Coronary artery (tissue), 2 donors: ENCODE measurements at regions not wholly inside any gene's neighbourhood (a gene's known extent, or its start where the extent isn't known, plus 50 kb on each side); places are given as distances from the start of the nearest gene placed in this dataset.

ENCODE experiments used
- DNase-seq: peaks from one replicate; pipeline ENCODE4 v3.0.0-alpha.2; 2017; ENCODE audit warnings: low spot score
- H3K27ac ChIP-seq, 2 donors: fragments of 200-600 bp; sonication (generic); one replicate each; pipeline ENCODE4 v1.5.1; 2016 to 2019
- H3K4me3 ChIP-seq: fragments of 200-600 bp; sonication (generic); 2 replicates; pipeline ENCODE4 v1.5.1; 2016; ENCODE audit warnings: mild to moderate bottlenecking, moderate library complexity
- TF ChIP-seq, protein P1 (sequence below): fragments of 200-600 bp; sonication (generic); IDR thresholded peaks from one replicate; pipeline ENCODE4 v1.5.1; 2019; ENCODE audit warnings: antibody characterized with exemption

DNA sequence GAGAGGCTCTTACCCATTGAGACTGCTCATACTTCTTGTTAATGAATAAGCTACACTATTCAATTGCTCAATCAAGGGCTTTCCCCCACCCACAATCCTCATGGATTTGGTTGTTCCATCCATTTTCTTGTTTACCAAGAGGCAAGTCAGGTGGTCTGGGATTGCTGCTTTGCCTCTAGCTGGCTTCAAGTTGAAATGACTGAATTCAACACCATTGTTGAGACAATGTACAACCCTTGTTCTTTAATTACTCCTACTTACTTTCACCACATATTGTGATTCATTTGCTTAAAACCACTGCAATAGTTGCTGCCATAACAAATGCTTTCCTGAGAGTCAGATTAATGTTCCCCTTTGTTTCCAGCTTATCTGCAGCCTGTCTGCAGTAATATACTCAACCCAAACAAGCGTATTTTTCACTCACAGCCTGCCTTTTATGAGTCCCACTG, 532.2 kb downstream of the RIT2 start:
- DNase-seq, result no peak
- TF ChIP-seq, protein P1, sequence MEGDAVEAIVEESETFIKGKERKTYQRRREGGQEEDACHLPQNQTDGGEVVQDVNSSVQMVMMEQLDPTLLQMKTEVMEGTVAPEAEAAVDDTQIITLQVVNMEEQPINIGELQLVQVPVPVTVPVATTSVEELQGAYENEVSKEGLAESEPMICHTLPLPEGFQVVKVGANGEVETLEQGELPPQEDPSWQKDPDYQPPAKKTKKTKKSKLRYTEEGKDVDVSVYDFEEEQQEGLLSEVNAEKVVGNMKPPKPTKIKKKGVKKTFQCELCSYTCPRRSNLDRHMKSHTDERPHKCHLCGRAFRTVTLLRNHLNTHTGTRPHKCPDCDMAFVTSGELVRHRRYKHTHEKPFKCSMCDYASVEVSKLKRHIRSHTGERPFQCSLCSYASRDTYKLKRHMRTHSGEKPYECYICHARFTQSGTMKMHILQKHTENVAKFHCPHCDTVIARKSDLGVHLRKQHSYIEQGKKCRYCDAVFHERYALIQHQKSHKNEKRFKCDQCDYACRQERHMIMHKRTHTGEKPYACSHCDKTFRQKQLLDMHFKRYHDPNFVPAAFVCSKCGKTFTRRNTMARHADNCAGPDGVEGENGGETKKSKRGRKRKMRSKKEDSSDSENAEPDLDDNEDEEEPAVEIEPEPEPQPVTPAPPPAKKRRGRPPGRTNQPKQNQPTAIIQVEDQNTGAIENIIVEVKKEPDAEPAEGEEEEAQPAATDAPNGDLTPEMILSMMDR, result no peak
- no peak overlapping the region for H3K4me3 ChIP-seq
- no peak overlapping the region for H3K27ac ChIP-seq

DNA sequence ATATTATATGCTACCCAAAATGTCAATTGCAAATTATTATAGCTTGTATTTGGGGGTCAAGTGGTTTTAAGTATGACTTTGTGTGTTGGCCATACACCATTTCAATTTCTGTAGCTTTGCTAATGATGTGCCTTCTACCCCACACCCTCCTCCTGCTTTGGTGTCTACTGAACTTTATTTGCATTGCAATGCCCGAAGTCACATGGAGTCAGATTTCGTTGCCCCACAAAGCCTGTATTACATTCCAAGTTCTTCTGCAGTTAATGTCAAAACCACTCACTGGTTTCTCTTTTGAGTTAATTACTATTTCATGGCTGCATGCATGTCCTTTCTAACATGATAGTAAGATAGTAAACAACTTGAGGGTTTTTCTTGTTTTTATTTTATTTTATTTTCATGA, 528.9 kb downstream of the RIT2 start:
- H3K27ac ChIP-seq, result no peak overlapping the region
- no peak for DNase-seq
- TF ChIP-seq, protein P1, result no peak
- H3K4me3 ChIP-seq, result no peak overlapping the region

DNA sequence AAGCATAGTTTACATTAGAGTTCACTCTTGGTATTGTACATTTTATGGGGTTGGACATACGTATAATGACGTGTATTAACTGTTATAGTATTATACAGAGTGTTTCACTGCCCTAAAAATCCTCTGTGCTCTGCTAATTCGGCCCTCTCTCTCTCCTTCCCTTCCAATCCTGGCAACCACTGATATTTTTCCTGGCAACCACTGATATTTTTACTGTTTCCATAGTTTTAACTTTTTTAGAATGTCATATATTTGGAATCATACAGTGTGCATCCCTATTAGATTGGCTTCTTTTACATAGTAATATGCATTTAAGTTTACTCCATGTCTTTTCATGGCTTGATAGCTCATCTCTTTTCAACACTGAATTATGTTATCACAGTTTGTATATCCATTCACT, 526.7 kb downstream of the RIT2 start:
- TF ChIP-seq, protein P1, result no peak
- Histone ChIP-seq H3K27ac (no peak overlapping the region), H3K4me3 (no peak overlapping the region)
- no peak for DNase-seq

DNA sequence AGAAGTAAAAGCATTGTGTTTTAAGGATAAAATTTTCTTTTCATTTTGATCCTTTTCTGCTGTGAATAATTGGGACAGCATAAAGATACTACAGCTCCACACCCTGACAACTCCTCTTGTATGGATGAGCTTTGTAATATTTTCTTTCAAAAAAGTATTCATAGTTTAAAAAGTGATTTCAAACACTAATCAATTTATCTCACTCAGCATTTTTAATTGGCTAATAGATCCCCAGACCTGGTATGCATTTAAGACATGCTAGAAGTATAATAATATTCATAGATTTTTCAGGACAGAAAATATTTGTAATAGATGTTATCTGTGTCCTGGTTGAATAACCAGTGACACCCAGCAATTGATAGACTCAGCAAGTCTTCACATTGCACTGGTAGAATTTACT, 510.7 kb downstream of the RIT2 start:
- DNase-seq, result no peak
- no peak overlapping the region for H3K4me3 ChIP-seq
- no peak overlapping the region for H3K27ac ChIP-seq
- TF ChIP-seq, protein P1, result no peak

DNA sequence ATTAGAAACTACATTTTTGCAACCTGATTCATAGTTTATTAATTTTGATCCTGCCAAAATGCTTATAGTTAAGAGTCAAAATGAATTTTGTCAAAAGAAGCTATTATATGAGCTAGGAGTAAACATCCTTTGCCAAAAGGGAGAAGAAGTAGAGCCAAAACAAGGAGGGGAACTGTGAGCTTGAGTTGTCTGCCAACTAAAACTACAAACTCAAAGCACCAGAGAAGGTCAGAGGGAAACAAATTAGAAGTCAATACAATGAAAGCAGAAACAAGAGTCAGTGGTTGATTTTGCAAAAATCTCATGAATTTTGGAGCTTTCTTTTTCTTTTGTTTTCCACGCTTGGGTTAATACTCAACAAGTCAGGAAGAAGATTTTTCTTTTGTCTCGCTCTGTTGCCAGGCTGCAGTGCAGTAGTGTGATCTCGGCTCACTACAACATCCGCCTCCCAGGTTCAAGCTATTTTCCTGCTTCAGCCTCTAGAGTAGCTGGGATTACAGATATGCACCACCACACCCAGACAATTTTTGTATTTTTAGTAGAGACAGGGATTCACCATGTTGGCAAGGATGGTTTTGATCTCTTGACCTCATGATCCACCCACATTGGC, 508.5 kb downstream of the RIT2 start:
- TF ChIP-seq, protein P1, result no peak
- H3K27ac ChIP-seq, result no peak overlapping the region
- no peak overlapping the region for H3K4me3 ChIP-seq
- no peak for DNase-seq

DNA sequence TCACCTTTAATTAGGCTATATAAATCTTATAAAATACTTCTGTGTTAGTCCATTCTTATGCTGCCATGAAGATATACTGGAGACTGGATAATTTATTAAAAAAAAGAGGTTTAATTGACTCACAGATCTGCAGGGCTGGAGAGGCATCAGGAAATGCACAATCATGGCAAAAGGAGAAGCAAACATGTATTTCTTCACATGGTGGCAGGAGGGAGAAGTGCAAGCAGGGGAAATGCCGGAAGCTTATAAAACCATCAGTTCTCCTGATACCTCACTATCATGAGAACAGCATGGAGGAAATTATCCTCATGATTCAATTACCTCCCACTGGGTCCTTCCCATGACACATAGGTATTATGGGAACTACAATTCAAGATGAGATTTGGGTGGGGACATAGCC, 504.4 kb downstream of the RIT2 start:
- DNase-seq, result no peak
- TF ChIP-seq, protein P1, result no peak
- Histone ChIP-seq H3K4me3 (no peak overlapping the region), H3K27ac (no peak overlapping the region)

DNA sequence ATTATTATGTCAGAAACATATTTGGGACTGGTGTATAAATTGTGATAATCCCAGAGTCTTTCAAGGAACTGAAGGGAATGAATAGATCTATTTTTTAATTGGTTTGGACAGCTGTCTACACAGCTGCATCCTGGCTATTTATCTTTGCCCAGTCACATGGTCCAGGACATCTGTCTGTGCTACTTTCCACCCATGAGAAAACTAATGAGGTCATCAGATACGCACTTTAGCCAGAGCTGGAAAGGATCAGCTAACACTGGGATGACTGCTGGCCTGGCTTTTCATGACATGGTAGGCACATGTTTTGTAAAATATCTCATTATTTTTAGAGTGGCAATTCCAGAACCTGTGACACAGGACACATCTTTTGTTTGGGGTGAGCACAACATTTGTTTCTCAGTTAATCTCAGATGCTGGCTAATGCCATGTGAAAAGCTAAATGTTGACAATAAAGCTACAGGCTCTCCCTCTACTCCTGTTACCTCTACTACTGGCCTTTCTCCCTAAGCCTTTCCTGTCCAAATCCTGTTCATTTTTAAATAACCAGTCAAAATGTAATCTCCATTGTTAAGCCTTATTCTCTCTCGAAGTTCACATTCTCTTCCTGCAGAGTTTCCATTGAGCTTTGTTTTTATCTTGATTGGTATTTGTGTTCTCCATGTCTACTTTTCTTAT, 500.7 kb downstream of the RIT2 start:
- TF ChIP-seq, protein P1, result no peak
- no peak for DNase-seq
- Histone ChIP-seq H3K27ac (no peak overlapping the region), H3K4me3 (no peak overlapping the region)
